OCI-LY1 (cell line): ENCODE measurements at regions not wholly inside any gene's neighbourhood (a gene's known extent, or its start where the extent isn't known, plus 50 kb on each side); places are given as distances from the start of the nearest gene placed in this dataset.

Experiments
- H2AFZ ChIP-seq: fragments of 200-600 bp; sonication (generic), shearing (Covaris generic); 2 replicates; pipeline ENCODE4 v1.6.0; 2014; ENCODE audit warnings: antibody characterized with exemption, mild to moderate bottlenecking, low read length
- H3F3A ChIP-seq: fragments of 200-600 bp; sonication (generic), shearing (Covaris generic); 2 replicates; pipeline ENCODE4 v1.6.0; 2014; ENCODE audit warnings: mild to moderate bottlenecking, antibody characterized with exemption, low read length, moderate library complexity; ENCODE audit not compliant: insufficient read depth
- H3K27ac ChIP-seq: fragments of 200-600 bp; sonication (generic); 2 replicates; pipeline ENCODE4 v1.5.1; 2014; ENCODE audit warnings: low read length, mixed run types, mild to moderate bottlenecking, low read depth; ENCODE audit not compliant: poor library complexity, severe bottlenecking
- H3K27me3 ChIP-seq: fragments of 200-600 bp; sonication (generic); 2 replicates; pipeline ENCODE4 v1.6.0; 2014; ENCODE audit warnings: antibody characterized with exemption, mild to moderate bottlenecking, low read length, moderate library complexity; ENCODE audit not compliant: insufficient read depth
- H3K36me3 ChIP-seq: fragments of 200-600 bp; sonication (generic); 2 replicates; pipeline ENCODE4 v1.6.1; 2014; ENCODE audit warnings: mild to moderate bottlenecking, antibody characterized with exemption, low read length, moderate library complexity, mixed read lengths; ENCODE audit not compliant: insufficient read depth
- H3K4me1 ChIP-seq: fragments of 200-600 bp; sonication (generic); 2 replicates; pipeline ENCODE4 v1.5.1; 2014; ENCODE audit warnings: mild to moderate bottlenecking, low read length, moderate library complexity; ENCODE audit not compliant: insufficient read depth, severe bottlenecking
- H3K4me2 ChIP-seq: fragments of 200-600 bp; sonication (generic), shearing (Covaris generic); 2 replicates; pipeline ENCODE4 v1.6.1; 2014; ENCODE audit warnings: low read length
- H3K4me3 ChIP-seq: fragments of 200-600 bp; sonication (generic); 2 replicates; pipeline ENCODE4 v1.5.1; 2014; ENCODE audit warnings: low read length, low read depth, mild to moderate bottlenecking, mixed read lengths; ENCODE audit not compliant: poor library complexity, severe bottlenecking
- H3K79me2 ChIP-seq: fragments of 200-600 bp; shearing (Covaris generic); 2 replicates; pipeline ENCODE4 v1.6.1; 2016; ENCODE audit warnings: mixed run types, low read length, mixed read lengths; ENCODE audit not compliant: insufficient read depth
- H3K9ac ChIP-seq: fragments of 200-600 bp; sonication (generic), shearing (Covaris generic); 2 replicates; pipeline ENCODE4 v1.6.1; 2014; ENCODE audit warnings: mild to moderate bottlenecking, low read length, mixed read lengths
- H3K9me2 ChIP-seq: fragments of 200-600 bp; sonication (generic), shearing (Covaris generic); 2 replicates; pipeline ENCODE4 v1.6.1; 2014; ENCODE audit warnings: low read depth, mild to moderate bottlenecking, low read length, mixed read lengths
- H3K9me3 ChIP-seq: fragments of 200-600 bp; shearing (Covaris generic); 2 replicates; pipeline ENCODE4 v1.6.1; 2014; ENCODE audit warnings: low read length, mixed read lengths
- H4K20me1 ChIP-seq: fragments of 200-600 bp; sonication (generic), shearing (Covaris generic); 2 replicates; pipeline ENCODE4 v1.6.0; 2016; ENCODE audit warnings: mild to moderate bottlenecking, low read length; ENCODE audit not compliant: insufficient read depth
- EZH2 ChIP-seq: fragments of 200-600 bp; sonication (generic), shearing (Covaris generic); IDR thresholded peaks from 2 replicates; pipeline ENCODE4 v1.8.0; 2017; ENCODE audit warnings: borderline replicate concordance, mixed run types, mild to moderate bottlenecking, antibody characterized with exemption, low read length, moderate library complexity, mixed read lengths
- TF ChIP-seq, protein P1 (sequence below): fragments of 200-600 bp; sonication (generic), shearing (Covaris generic); IDR thresholded peaks from 2 replicates; pipeline ENCODE4 v1.5.1; 2017; ENCODE audit warnings: mild to moderate bottlenecking, antibody characterized with exemption, low read length, moderate library complexity, mixed read lengths

DNA sequence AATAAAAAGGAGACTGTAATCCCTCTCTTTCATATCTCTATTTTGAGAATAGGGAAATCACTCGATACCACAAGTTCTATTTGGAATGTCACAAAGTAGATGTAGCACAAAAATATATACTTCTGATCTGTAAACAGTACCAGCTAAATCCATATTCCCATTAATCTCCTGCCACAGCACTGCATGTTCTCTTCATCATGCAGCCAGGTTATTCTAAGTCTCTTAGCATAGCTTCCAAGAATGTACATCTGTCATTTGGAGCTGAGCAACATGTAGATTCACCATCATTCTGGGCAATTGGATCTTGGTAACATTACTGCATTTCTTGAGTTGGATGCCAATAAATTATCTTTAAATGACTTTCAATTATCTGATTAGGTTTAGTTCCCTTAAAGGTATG lies 1874.5 kb downstream of the MRPL39 start:
- H3K27me3 ChIP-seq, result no peaks in the 10 kb centered on the region
- TF ChIP-seq, protein P1, sequence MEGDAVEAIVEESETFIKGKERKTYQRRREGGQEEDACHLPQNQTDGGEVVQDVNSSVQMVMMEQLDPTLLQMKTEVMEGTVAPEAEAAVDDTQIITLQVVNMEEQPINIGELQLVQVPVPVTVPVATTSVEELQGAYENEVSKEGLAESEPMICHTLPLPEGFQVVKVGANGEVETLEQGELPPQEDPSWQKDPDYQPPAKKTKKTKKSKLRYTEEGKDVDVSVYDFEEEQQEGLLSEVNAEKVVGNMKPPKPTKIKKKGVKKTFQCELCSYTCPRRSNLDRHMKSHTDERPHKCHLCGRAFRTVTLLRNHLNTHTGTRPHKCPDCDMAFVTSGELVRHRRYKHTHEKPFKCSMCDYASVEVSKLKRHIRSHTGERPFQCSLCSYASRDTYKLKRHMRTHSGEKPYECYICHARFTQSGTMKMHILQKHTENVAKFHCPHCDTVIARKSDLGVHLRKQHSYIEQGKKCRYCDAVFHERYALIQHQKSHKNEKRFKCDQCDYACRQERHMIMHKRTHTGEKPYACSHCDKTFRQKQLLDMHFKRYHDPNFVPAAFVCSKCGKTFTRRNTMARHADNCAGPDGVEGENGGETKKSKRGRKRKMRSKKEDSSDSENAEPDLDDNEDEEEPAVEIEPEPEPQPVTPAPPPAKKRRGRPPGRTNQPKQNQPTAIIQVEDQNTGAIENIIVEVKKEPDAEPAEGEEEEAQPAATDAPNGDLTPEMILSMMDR, result no peak
- TF ChIP-seq EZH2, result no peak
- no peak overlapping the region for H3K9ac ChIP-seq
- no peaks in the 10 kb centered on the region for H3K79me2 ChIP-seq
- H4K20me1 ChIP-seq, result no peaks in the 10 kb centered on the region
- H3K27ac ChIP-seq, result no peak overlapping the region
- H3K4me1 ChIP-seq, result no peaks in the 10 kb centered on the region
- H3K36me3 ChIP-seq, result no peaks in the 10 kb centered on the region
- no peaks in the 10 kb centered on the region for H3K9me2 ChIP-seq
- H3F3A ChIP-seq, result no peaks in the 10 kb centered on the region; the same call in 1 of the 2 replicates
- no peak overlapping the region for H3K4me2 ChIP-seq
- H3K9me3 ChIP-seq, result no peaks in the 10 kb centered on the region
- H2AFZ ChIP-seq, result no peak overlapping the region
- H3K4me3 ChIP-seq, result no peak overlapping the region

DNA sequence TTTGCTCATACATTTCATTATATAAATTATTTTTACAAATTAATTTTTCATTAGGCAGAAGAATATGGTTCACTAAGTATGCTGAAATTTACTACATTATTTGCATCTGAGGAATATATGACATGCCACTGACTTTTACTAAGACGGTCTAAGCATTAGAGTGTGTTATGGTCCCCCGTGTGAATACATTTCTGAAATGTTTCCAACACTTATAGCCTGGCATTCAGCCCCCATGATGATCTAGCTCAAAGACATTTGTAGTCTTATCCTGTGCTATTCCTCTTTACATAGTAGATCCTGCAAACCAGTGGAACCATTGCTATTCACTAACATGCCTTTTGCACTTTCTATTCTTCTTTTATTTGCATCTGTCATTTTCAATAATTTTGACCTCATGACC lies 1878.0 kb downstream of the MRPL39 start:
- H3K9ac ChIP-seq, result no peak overlapping the region
- no peaks in the 10 kb centered on the region for H3K4me1 ChIP-seq
- H4K20me1 ChIP-seq, result no peaks in the 10 kb centered on the region
- TF ChIP-seq EZH2, result no peak
- TF ChIP-seq, protein P1, result no peak
- no peak overlapping the region for H3K27ac ChIP-seq
- no peaks in the 10 kb centered on the region for H3F3A ChIP-seq
- no peak overlapping the region for H3K4me3 ChIP-seq
- no peaks in the 10 kb centered on the region for H3K79me2 ChIP-seq
- H3K9me3 ChIP-seq, result no peaks in the 10 kb centered on the region
- no peaks in the 10 kb centered on the region for H3K36me3 ChIP-seq
- H3K9me2 ChIP-seq, result no peaks in the 10 kb centered on the region
- H3K27me3 ChIP-seq, result no peaks in the 10 kb centered on the region
- H2AFZ ChIP-seq, result no peak overlapping the region
- no peak overlapping the region for H3K4me2 ChIP-seq

DNA sequence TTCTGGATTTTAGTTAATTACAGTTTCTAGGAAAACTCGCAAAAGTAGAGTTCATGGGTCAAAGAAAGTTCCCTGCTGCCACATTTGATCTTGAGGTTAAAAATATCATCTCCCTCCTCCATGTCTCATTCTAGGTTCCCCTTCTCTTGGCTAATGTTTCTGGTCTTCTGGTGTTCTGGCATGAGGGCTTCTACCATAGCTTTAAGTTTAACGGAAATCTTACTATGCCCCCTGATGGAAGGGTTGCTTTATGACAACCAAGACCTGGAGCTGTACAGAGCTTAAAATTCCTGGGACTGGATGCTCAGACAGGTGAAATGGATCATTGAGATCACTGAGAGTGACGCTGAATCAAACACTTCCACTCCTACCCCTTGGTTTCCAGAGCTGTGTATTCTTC lies 1881.7 kb downstream of the MRPL39 start:
- Histone ChIP-seq H3K4me1 (no peaks in the 10 kb centered on the region), H3F3A (no peaks in the 10 kb centered on the region), H3K36me3 (no peaks in the 10 kb centered on the region), H3K4me2 (no peak overlapping the region), H3K27ac (no peak overlapping the region), H3K9me2 (no peaks in the 10 kb centered on the region), H3K27me3 (no peaks in the 10 kb centered on the region), H3K9me3 (no peaks in the 10 kb centered on the region), H3K4me3 (no peak overlapping the region), H2AFZ (no peak overlapping the region), H4K20me1 (no peaks in the 10 kb centered on the region), H3K79me2 (no peaks in the 10 kb centered on the region), H3K9ac (no peak overlapping the region)
- no peak for TF ChIP-seq EZH2
- TF ChIP-seq, protein P1, result peak; percentile 44
